Sigmoid colon (tissue), 4 donors: ENCODE measurements at regions not wholly inside any gene's neighbourhood (a gene's known extent, or its start where the extent isn't known, plus 50 kb on each side); places are given as distances from the start of the nearest gene placed in this dataset.

Source experiments
- POLR2A ChIP-seq, 2 donors: fragments of 450-650 bp; IDR thresholded peaks; one replicate each; pipeline ENCODE4 v1.6.1; 2016; ENCODE audit warnings: antibody characterized with exemption in 2 of 2, mild to moderate bottlenecking in 2 of 2, moderate library complexity in 2 of 2
- POLR2AphosphoS5 ChIP-seq, 4 donors: sonication (generic); formaldehyde crosslinking; IDR thresholded peaks; one replicate each; pipeline ENCODE4 v1.6.1; 2017; ENCODE audit warnings: antibody characterized with exemption in 4 of 4
- TF ChIP-seq, protein P1 (sequence below), 4 experiments: fragments of 450-650 bp in 3 of 4; fragments of 200-600 bp in 1 of 4; IDR thresholded peaks; one replicate each; pipeline ENCODE4 v1.5.1; 2016 to 2019; ENCODE audit warnings: antibody characterized with exemption in 4 of 4, mild to moderate bottlenecking in 3 of 4, moderate library complexity in 2 of 4

DNA sequence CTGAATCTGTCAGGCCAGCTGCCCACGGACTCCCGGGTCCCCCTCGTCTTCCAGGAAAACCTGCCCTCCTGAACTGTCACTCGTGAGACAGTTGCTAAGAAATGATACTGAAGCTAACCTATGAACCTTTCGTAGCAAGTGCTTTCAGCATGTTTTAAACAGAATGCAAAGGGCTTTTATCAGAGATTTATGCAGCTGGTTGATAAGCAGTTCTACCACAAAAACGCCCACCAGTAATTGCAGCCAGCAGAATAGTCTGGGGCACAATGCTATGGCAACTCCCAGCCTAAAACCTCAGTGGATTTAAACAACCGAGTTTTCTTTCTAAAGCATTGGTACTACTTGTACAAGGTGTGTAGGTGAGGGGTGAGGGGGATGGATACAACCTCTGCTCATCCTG lies 97.5 kb downstream of the IRX2 start:
- TF ChIP-seq, protein P1, sequence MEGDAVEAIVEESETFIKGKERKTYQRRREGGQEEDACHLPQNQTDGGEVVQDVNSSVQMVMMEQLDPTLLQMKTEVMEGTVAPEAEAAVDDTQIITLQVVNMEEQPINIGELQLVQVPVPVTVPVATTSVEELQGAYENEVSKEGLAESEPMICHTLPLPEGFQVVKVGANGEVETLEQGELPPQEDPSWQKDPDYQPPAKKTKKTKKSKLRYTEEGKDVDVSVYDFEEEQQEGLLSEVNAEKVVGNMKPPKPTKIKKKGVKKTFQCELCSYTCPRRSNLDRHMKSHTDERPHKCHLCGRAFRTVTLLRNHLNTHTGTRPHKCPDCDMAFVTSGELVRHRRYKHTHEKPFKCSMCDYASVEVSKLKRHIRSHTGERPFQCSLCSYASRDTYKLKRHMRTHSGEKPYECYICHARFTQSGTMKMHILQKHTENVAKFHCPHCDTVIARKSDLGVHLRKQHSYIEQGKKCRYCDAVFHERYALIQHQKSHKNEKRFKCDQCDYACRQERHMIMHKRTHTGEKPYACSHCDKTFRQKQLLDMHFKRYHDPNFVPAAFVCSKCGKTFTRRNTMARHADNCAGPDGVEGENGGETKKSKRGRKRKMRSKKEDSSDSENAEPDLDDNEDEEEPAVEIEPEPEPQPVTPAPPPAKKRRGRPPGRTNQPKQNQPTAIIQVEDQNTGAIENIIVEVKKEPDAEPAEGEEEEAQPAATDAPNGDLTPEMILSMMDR (IDR thresholded peaks at IDR 0.05): no peak
- TF ChIP-seq POLR2A (IDR thresholded peaks at IDR 0.05) (no peak), POLR2AphosphoS5 (IDR thresholded peaks at IDR 0.05) (no peak)
